ENCODE measurements at regions not wholly inside any gene's neighbourhood (a gene's known extent, or its start where the extent isn't known, plus 50 kb on each side); places are given as distances from the start of the nearest gene placed in this dataset.

DNA sequence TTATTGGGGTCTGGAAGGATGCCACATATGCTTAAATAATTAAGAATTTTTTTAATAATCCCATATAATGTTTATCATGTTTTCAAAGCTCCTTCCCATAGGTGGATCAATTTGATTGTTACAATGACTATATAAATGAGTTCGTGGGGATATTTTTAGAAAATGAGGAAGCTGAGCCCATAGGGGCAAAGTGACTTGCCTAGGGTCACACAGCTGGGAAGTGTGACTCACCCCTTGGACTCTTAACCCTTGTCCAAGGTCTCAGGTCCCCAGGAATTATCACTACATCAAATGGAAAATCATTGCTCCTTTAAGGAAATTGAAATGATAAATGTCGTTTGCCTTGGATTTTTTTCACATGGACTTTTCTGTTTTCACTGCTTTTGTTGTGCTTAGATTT is 161.2 kb upstream of the RGMA start:
- H3K79me2 ChIP-seq (ENCODE audit: insufficient read depth, low read length) = 0 out of 2 replicates have a peak, but pooled peaks cover 7% of the 10 kb centered on the region
- H3K27ac ChIP-seq (ENCODE audit: low read length) = no peak overlapping the region
- no peaks in the 10 kb centered on the region for H3K4me1 ChIP-seq (ENCODE audit: insufficient read depth, low read length)
- H3K36me3 ChIP-seq (ENCODE audit: insufficient read depth, low read length) = peaks cover 3% of the 10 kb centered on the region; the same call in 1 of the 2 replicates
- H3K27me3 ChIP-seq (ENCODE audit: insufficient read depth, low read length, poor library complexity) = no peaks in the 10 kb centered on the region
- no peak overlapping the region for H3K9ac ChIP-seq (ENCODE audit: low read depth, low read length)
- H4K20me1 ChIP-seq (ENCODE audit: insufficient read depth, low read length) = no peaks in the 10 kb centered on the region
- ATAC-seq (ENCODE audit: insufficient read depth, low read depth) (no peak), DNase-seq (no peak)
- no peaks in the 10 kb centered on the region for H3K9me3 ChIP-seq (ENCODE audit: insufficient read depth, low read length, severe bottlenecking)
- no peak overlapping the region for H3K4me3 ChIP-seq (ENCODE audit: low read depth in 1 of 2, low read length in 2 of 2)
- TF ChIP-seq, protein P1, sequence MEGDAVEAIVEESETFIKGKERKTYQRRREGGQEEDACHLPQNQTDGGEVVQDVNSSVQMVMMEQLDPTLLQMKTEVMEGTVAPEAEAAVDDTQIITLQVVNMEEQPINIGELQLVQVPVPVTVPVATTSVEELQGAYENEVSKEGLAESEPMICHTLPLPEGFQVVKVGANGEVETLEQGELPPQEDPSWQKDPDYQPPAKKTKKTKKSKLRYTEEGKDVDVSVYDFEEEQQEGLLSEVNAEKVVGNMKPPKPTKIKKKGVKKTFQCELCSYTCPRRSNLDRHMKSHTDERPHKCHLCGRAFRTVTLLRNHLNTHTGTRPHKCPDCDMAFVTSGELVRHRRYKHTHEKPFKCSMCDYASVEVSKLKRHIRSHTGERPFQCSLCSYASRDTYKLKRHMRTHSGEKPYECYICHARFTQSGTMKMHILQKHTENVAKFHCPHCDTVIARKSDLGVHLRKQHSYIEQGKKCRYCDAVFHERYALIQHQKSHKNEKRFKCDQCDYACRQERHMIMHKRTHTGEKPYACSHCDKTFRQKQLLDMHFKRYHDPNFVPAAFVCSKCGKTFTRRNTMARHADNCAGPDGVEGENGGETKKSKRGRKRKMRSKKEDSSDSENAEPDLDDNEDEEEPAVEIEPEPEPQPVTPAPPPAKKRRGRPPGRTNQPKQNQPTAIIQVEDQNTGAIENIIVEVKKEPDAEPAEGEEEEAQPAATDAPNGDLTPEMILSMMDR (IDR thresholded peaks at IDR 0.05; ENCODE audit: borderline replicate concordance, extremely low read depth, low read length, poor library complexity, severe bottlenecking) = no peak
- no peak for TF ChIP-seq EZH2 (IDR thresholded peaks at IDR 0.05; ENCODE audit: borderline replicate concordance, low read depth, low read length, severe bottlenecking)
- no peak overlapping the region for H3K4me2 ChIP-seq (ENCODE audit: insufficient read depth, low read length)
- no peak overlapping the region for H2AFZ ChIP-seq (ENCODE audit: low read depth, low read length)

DNA sequence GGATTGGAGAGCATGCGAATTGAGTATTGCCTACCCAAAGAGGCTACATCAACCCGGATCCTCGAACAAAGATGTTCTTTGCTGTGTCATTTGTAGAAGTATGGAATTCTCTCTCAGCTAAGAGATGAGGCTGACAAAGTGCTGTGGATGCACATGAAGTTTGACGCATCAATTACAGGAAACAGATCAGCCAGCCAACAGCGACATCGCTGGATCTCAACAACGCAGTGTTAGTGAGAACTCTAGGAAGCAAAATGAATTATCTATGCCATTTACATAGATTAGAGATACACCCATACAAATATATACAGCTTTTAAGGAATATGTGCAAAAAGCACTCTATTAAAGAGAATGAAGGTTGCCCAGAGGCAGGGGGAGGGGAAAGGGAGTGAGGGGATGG is 160.6 kb upstream of the RGMA start:
- no peak for DNase-seq
- Histone ChIP-seq H3K36me3 (ENCODE audit: insufficient read depth, low read length) (peaks cover 3% of the 10 kb centered on the region; the same call in 1 of the 2 replicates), H2AFZ (ENCODE audit: low read depth, low read length) (no peak overlapping the region), H3K9ac (ENCODE audit: low read depth, low read length) (no peak overlapping the region), H3K4me3 (ENCODE audit: low read depth in 1 of 2, low read length in 2 of 2) (no peak overlapping the region), H3K4me2 (ENCODE audit: insufficient read depth, low read length) (no peak overlapping the region), H3K79me2 (ENCODE audit: insufficient read depth, low read length) (peaks cover 10% of the 10 kb centered on the region; the same call in 1 of the 2 replicates), H3K9me3 (ENCODE audit: insufficient read depth, low read length, severe bottlenecking) (no peaks in the 10 kb centered on the region), H3K27ac (ENCODE audit: low read length) (no peak overlapping the region), H3K4me1 (ENCODE audit: insufficient read depth, low read length) (no peaks in the 10 kb centered on the region), H4K20me1 (ENCODE audit: insufficient read depth, low read length) (no peaks in the 10 kb centered on the region), H3K27me3 (ENCODE audit: insufficient read depth, low read length, poor library complexity) (no peaks in the 10 kb centered on the region)
- no peak for TF ChIP-seq EZH2 (IDR thresholded peaks at IDR 0.05; ENCODE audit: borderline replicate concordance, low read depth, low read length, severe bottlenecking)
- TF ChIP-seq, protein P1 (IDR thresholded peaks at IDR 0.05; ENCODE audit: borderline replicate concordance, extremely low read depth, low read length, poor library complexity, severe bottlenecking) = no peak
- no peak for ATAC-seq (ENCODE audit: insufficient read depth, low read depth)

DNA sequence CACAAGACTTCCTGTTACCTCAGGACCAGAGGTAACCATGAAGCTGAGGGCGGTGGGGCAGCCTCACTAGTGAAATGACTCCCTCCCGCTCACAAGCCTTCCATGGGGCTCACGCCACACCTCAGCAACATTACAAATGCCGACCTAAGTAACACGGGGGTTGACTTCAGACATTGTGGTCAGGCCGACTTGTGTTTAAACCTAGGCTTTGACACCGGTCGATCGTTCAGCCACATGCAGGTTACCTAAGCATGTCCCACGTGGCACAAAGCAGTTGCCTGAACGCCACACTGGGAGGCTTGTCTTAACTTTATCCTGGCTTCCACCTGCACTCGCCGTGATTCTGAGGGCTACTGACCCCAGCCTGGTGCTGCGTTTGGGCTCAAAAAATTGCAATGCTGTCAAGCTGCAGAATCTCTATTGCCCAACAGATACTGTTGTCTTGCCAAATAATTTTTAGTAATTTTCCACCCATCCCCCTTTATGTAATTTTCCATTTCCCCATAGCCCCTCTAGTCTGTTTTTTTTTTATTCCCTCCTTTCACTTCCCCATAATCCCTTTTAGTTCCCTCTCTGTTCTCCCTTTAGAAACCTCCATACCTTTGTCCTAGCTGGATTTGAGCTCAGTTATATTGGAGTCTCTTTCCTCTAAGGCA is 158.6 kb upstream of the RGMA start:
- DNase-seq = no peak
- Histone ChIP-seq H3K27me3 (ENCODE audit: insufficient read depth, low read length, poor library complexity) (no peaks in the 10 kb centered on the region), H3K4me3 (ENCODE audit: low read depth in 1 of 2, low read length in 2 of 2) (no peak overlapping the region), H3K4me1 (ENCODE audit: insufficient read depth, low read length) (no peaks in the 10 kb centered on the region), H3K9ac (ENCODE audit: low read depth, low read length) (no peak overlapping the region), H2AFZ (ENCODE audit: low read depth, low read length) (no peak overlapping the region), H3K9me3 (ENCODE audit: insufficient read depth, low read length, severe bottlenecking) (no peaks in the 10 kb centered on the region), H3K36me3 (ENCODE audit: insufficient read depth, low read length) (peaks cover 3% of the 10 kb centered on the region; the same call in 1 of the 2 replicates), H3K27ac (ENCODE audit: low read length) (no peak overlapping the region; the same call in 1 of the 2 replicates), H3K4me2 (ENCODE audit: insufficient read depth, low read length) (no peak overlapping the region), H4K20me1 (ENCODE audit: insufficient read depth, low read length) (no peaks in the 10 kb centered on the region), H3K79me2 (ENCODE audit: insufficient read depth, low read length) (peaks cover 20% of the 10 kb centered on the region)
- no peak for ATAC-seq (ENCODE audit: insufficient read depth, low read depth)
- TF ChIP-seq EZH2 (IDR thresholded peaks at IDR 0.05; ENCODE audit: borderline replicate concordance, low read depth, low read length, severe bottlenecking) = no peak
- TF ChIP-seq, protein P1 (IDR thresholded peaks at IDR 0.05; ENCODE audit: borderline replicate concordance, extremely low read depth, low read length, poor library complexity, severe bottlenecking) = no peak
